SK-N-SH (cell line): ENCODE measurements at regions not wholly inside any gene's neighbourhood (a gene's known extent, or its start where the extent isn't known, plus 50 kb on each side); places are given as distances from the start of the nearest gene placed in this dataset.

Experiments
- CTCF ChIA-PET: fragments of 300-600, 350-600 bp; formaldehyde crosslinking; extraction: SDS; loops from one replicate; lab custom pipeline; 2021; lab: Yijun Ruan, JAX
- POLR2A ChIA-PET: fragments of 350-600 bp; sonication (Branson Sonifier 250); formaldehyde crosslinking; extraction: SDS; loops from one replicate; lab custom pipeline; 2020; ENCODE audit warnings: antibody characterized with exemption, inconsistent platforms; lab: Yijun Ruan, JAX
- DNase-seq: peaks from one replicate; pipeline ENCODE4 v3.0.0; 2012
- H2AFZ ChIP-seq: fragments of 200-600 bp; sonication (generic); 2 replicates; pipeline ENCODE4 v1.8.1; 2016; ENCODE audit warnings: antibody characterized with exemption, mild to moderate bottlenecking, low read depth
- H3F3A ChIP-seq: fragments of 200-600 bp; sonication (generic); replicated peaks from 2 replicates; pipeline ENCODE3; 2016; ENCODE audit warnings: antibody characterized with exemption, mild to moderate bottlenecking; ENCODE audit not compliant: insufficient read depth
- H3K27ac ChIP-seq, 2 experiments: fragments of 200-500 bp in 1 of 2; fragments of 200-600 bp in 1 of 2; sonication (Bioruptor generic) in 1 of 2; sonication (generic), shearing (Covaris generic) in 1 of 2; 2 replicates each; pipeline versions ENCODE4 v1.5.1 to v1.6.1; 2014 to 2016; ENCODE audit warnings: low read depth in 2 of 2, inconsistent platforms in 1 of 2, low read length in 1 of 2, mild to moderate bottlenecking in 1 of 2, mixed read lengths in 1 of 2
- H3K27me3 ChIP-seq: fragments of 200-600 bp; sonication (generic), shearing (Covaris generic); 2 replicates; pipeline ENCODE4 v1.6.1; 2016; ENCODE audit warnings: mixed run types; ENCODE audit not compliant: insufficient read depth
- H3K36me3 ChIP-seq, 2 experiments: fragments of 200-500 bp in 1 of 2; fragments of 200-600 bp in 1 of 2; sonication (Bioruptor generic) in 1 of 2; sonication (generic) in 1 of 2; replicated peaks in 1 of 2; 2 replicates each; pipeline versions ENCODE3 to v1.5.1; 2014 to 2016; ENCODE audit warnings: low read length in 1 of 2, mild to moderate bottlenecking in 1 of 2; ENCODE audit not compliant: insufficient read depth in 2 of 2, control insufficient read depth in 1 of 2
- H3K4me1 ChIP-seq, 2 experiments: fragments of 200-500 bp in 1 of 2; fragments of 200-600 bp in 1 of 2; sonication (Bioruptor generic) in 1 of 2; sonication (generic), shearing (Covaris generic) in 1 of 2; 2 replicates each; pipeline versions ENCODE4 v1.5.1 to v1.6.1; 2014 to 2016; ENCODE audit warnings: low read depth in 1 of 2, low read length in 1 of 2, mixed run types in 1 of 2; ENCODE audit not compliant: insufficient read depth in 2 of 2, control insufficient read depth in 1 of 2
- H3K4me2 ChIP-seq: fragments of 200-600 bp; sonication (generic), shearing (Covaris generic); 2 replicates; pipeline ENCODE4 v1.6.1; 2017; ENCODE audit warnings: mixed run types
- H3K4me3 ChIP-seq, 2 experiments: fragments of 200-500 bp in 1 of 2; fragments of 200-600 bp in 1 of 2; sonication (Bioruptor generic) in 1 of 2; sonication (generic), shearing (Covaris generic) in 1 of 2; 2 replicates each; pipeline versions ENCODE4 v1.5.1 to v1.8.1; 2014 to 2016; ENCODE audit warnings: low read depth in 2 of 2, inconsistent platforms in 1 of 2, low read length in 1 of 2, mild to moderate bottlenecking in 1 of 2, mixed read lengths in 1 of 2, moderate library complexity in 1 of 2
- H3K79me2 ChIP-seq: fragments of 200-600 bp; sonication (generic); 2 replicates; pipeline ENCODE4 v1.8.1; 2017; ENCODE audit warnings: mild to moderate bottlenecking; ENCODE audit not compliant: insufficient read depth
- H3K9ac ChIP-seq: fragments of 200-600 bp; sonication (generic); 2 replicates; pipeline ENCODE4 v1.6.1; 2017; ENCODE audit warnings: mixed run types
- H3K9me2 ChIP-seq: fragments of 200-600 bp; sonication (generic); 2 replicates; pipeline ENCODE4 v1.6.1; 2017; ENCODE audit warnings: mixed run types
- H3K9me3 ChIP-seq: fragments of 200-600 bp; sonication (generic); 2 replicates; pipeline ENCODE4 v1.6.1; 2017; ENCODE audit warnings: mixed run types, mild to moderate bottlenecking, moderate library complexity
- H4K20me1 ChIP-seq: fragments of 200-600 bp; sonication (generic); 2 replicates; pipeline ENCODE4 v1.6.1; 2017; ENCODE audit warnings: mild to moderate bottlenecking, mixed run types; ENCODE audit not compliant: insufficient read depth
- ELF1 ChIP-seq: IDR thresholded peaks from 2 replicates; pipeline ENCODE4 v1.4.0; 2012
- EP300 ChIP-seq, 2 experiments: IDR thresholded peaks; 2 replicates each; pipeline versions ENCODE4 v1.4.0 to v1.6.1; 2012; ENCODE audit warnings: borderline replicate concordance in 1 of 2, low read depth in 1 of 2, low read length in 1 of 2
- FOSL2 ChIP-seq: IDR thresholded peaks from 2 replicates; pipeline ENCODE4 v1.4.0; 2012; ENCODE audit warnings: low read depth, mild to moderate bottlenecking, moderate library complexity, borderline replicate concordance
- MEF2A ChIP-seq: IDR thresholded peaks from 2 replicates; pipeline ENCODE4 v1.4.0; 2012; ENCODE audit warnings: low read depth, borderline replicate concordance
- MXI1 ChIP-seq: IDR thresholded peaks from 2 replicates; pipeline ENCODE4 v1.6.1; 2012; ENCODE audit warnings: mild to moderate bottlenecking, low read depth, low read length, improper control_type of control experiment
- NFIC ChIP-seq: IDR thresholded peaks from 2 replicates; pipeline ENCODE4 v1.4.0; 2012; ENCODE audit warnings: borderline replicate concordance
- RAD21 ChIP-seq: IDR thresholded peaks from 2 replicates; pipeline ENCODE4 v1.6.1; 2012; ENCODE audit warnings: mild to moderate bottlenecking, low read length
- REST ChIP-seq: IDR thresholded peaks from 2 replicates; pipeline ENCODE4 v1.6.1; 2012; ENCODE audit warnings: mild to moderate bottlenecking, low read depth, low read length, moderate library complexity
- RFX5 ChIP-seq: IDR thresholded peaks from 2 replicates; pipeline ENCODE4 v1.6.1; 2012; ENCODE audit warnings: mild to moderate bottlenecking, improper control_type of control experiment, low read length
- RXRA ChIP-seq: IDR thresholded peaks from 2 replicates; pipeline ENCODE4 v1.4.0; 2012; ENCODE audit warnings: low read depth, mild to moderate bottlenecking, borderline replicate concordance
- SIN3A ChIP-seq: IDR thresholded peaks from 2 replicates; pipeline ENCODE4 v1.6.1; 2012; ENCODE audit warnings: low read depth, mild to moderate bottlenecking, low read length, moderate library complexity, borderline replicate concordance
- SMC3 ChIP-seq: IDR thresholded peaks from 2 replicates; pipeline ENCODE4 v1.6.1; 2012; ENCODE audit warnings: low read depth, low read length, improper control_type of control experiment
- WGBS: methylation state at CpG from one replicate; pipeline ENCODE4 v1.1.6; 2017; ENCODE audit warnings: low lambda C conversion rate; 5-methylcytosine and 5-hydroxymethylcytosine counted together

GRCh38 chr5:12851761-12852160 is 947.5 kb upstream of the CTNND2 start (continued):
- no peak for TF ChIP-seq REST

- Histone ChIP-seq H3K27me3 (no peaks in the 10 kb centered on the region), H3K9me2 (no peaks in the 10 kb centered on the region), H3K9me3 (no peaks in the 10 kb centered on the region; the same call in 1 of the 2 replicates), H3K4me2 (no peak overlapping the region), H3K4me1 (no peaks in the 10 kb centered on the region), H3K4me3 (no peak overlapping the region), H4K20me1 (no peaks in the 10 kb centered on the region), H3K9ac (no peak overlapping the region), H3K79me2 (no peaks in the 10 kb centered on the region), H3F3A (peaks cover 4% of the 10 kb centered on the region), H2AFZ (no peak overlapping the region), H3K36me3 (no peaks in the 10 kb centered on the region), H3K27ac (no peak overlapping the region)
- CTCF ChIA-PET, result no interaction called here
- POLR2A ChIA-PET, result no interaction called here
- WGBS, result 2% methylated on average over 1 of the region's 1 CpG
- no peak for DNase-seq
- TF ChIP-seq MEF2A (no peak), ELF1 (no peak), EP300 (IDR thresholded peaks at IDR 0.05; ENCODE audit: borderline replicate concordance in 1 of 2, low read depth in 1 of 2, low read length in 1 of 2) (no peak), RFX5 (no peak), RAD21 (no peak), NFIC (no peak), FOSL2 (no peak), SIN3A (no peak), SMC3 (no peak), RXRA (no peak)
Observed at GRCh38 chr5:12848709-12849108, 944.5 kb upstream of the CTNND2 start.

GRCh38 chr5:12845549-12846159 is 941.4 kb upstream of the CTNND2 start:
- CTCF ChIA-PET, result no interaction called here

More at GRCh38 chr5:12845549-12846159, 941.4 kb upstream of the CTNND2 start:
- no peak for TF ChIP-seq MXI1
- no peak for TF ChIP-seq EP300 (IDR thresholded peaks at IDR 0.05; ENCODE audit: borderline replicate concordance in 1 of 2, low read depth in 1 of 2, low read length in 1 of 2)
- no peak for TF ChIP-seq NFIC
- TF ChIP-seq SIN3A, result no peak
- no peak for TF ChIP-seq REST
- no peak for TF ChIP-seq RFX5
- H4K20me1 ChIP-seq, result no peaks in the 10 kb centered on the region
- WGBS, result 13% methylated on average over 4 of the region's 5 CpGs
- no peaks in the 10 kb centered on the region for H3K79me2 ChIP-seq
- no peaks in the 10 kb centered on the region for H3K27me3 ChIP-seq
- no peaks in the 10 kb centered on the region for H3K4me1 ChIP-seq
- POLR2A ChIA-PET, result no interaction called here
- H2AFZ ChIP-seq, result no peak overlapping the region
- H3K9me3 ChIP-seq, result no peaks in the 10 kb centered on the region; the same call in 1 of the 2 replicates
- no peak overlapping the region for H3K27ac ChIP-seq
- H3K9me2 ChIP-seq, result no peaks in the 10 kb centered on the region
- peaks cover 4% of the 10 kb centered on the region for H3F3A ChIP-seq
- H3K4me3 ChIP-seq, result no peak overlapping the region
- no peak overlapping the region for H3K9ac ChIP-seq
- no peaks in the 10 kb centered on the region for H3K36me3 ChIP-seq
- H3K4me2 ChIP-seq, result no peak overlapping the region
- DNase-seq, result no peak
